Heart left ventricle (tissue), 13 donors: ENCODE measurements at regions not wholly inside any gene's neighbourhood (a gene's known extent, or its start where the extent isn't known, plus 50 kb on each side); places are given as distances from the start of the nearest gene placed in this dataset.

Experiments used
- CTCF ChIP-seq, 12 donors: fragments of 200-600 bp; sonication (generic) in 4 of 12; IDR thresholded peaks; one replicate each; pipeline versions ENCODE4 v1.5.0 to v1.8.0; 2018 to 2022; ENCODE audit warnings: antibody characterized with exemption in 12 of 12, mild to moderate bottlenecking in 5 of 12
- POLR2A ChIP-seq, 2 donors: fragments of 450-650 bp; IDR thresholded peaks; one replicate each; pipeline ENCODE4 v1.6.1; 2017; ENCODE audit warnings: antibody characterized with exemption in 2 of 2, mild to moderate bottlenecking in 2 of 2, moderate library complexity in 2 of 2
- donor health status: ischemic (EF 13 %, LVEDD 7.1; RV severe dilation, severe dysfunction).
- donor health status: DM: no; HTN: yes; CAD: no.
- donor health status: DM: no; HTN: no; CAD: no.
- donor health status: ischemic (EF 25% LVEDD 6.9; RV normal size, moderate dysfunction).
- donor health status: ischemic (EF 25% LVEDD 5.7; RV mildly dilated, moderate dysfunction).
- donor health status: ischemic (EF 35%, LVEDD 5.7; RV mildly dilated, moderate dysfunction).
- donor health status: nonischemic (EF 11% LVEDD 7.7; RV severe dilation, severe dysfunction).
- donor health status: DM: yes; HTN: yes; CAD: no.
- donor health status: PGD.
- donor health status: ischemic (EF 29% LVEDD 5.4; RV normal size, mild dysfunction).
- donor health status: nonischemic (EF 23%, LVEDD 6.1; RV moderate dilation, normal function).

- no peak for TF ChIP-seq POLR2A (IDR thresholded peaks at IDR 0.05)
- TF ChIP-seq CTCF (IDR thresholded peaks at IDR 0.05) = no peak
Observed at GRCh38 chr7:50854247-50854646, 71.6 kb upstream of the GRB10 start.
